AG04450 (cell line): ENCODE measurements at regions not wholly inside any gene's neighbourhood (a gene's known extent, or its start where the extent isn't known, plus 50 kb on each side); places are given as distances from the start of the nearest gene placed in this dataset.

Experiments used
- CTCF ChIA-PET: fragments of 300-600, 350-600 bp; formaldehyde crosslinking; extraction: SDS; loops from one replicate; lab custom pipeline; 2022; ENCODE audit warnings: antibody characterized with exemption, inconsistent platforms; lab: Charles Lee
- POLR2A ChIA-PET: fragments of 350-600 bp; formaldehyde crosslinking; extraction: SDS; loops from one replicate; lab custom pipeline; 2021; ENCODE audit warnings: antibody characterized with exemption, inconsistent platforms; lab: Yijun Ruan, JAX
- DNase-seq: peaks from one replicate; pipeline ENCODE4 v3.0.0-alpha.2; 2011; ENCODE audit warnings: low read depth, low spot score
- H3K27ac ChIP-seq: one replicate; pipeline ENCODE4 v1.5.1; 2012; ENCODE audit warnings: low read depth, low read length, control low read depth
- H3K27me3 ChIP-seq: one replicate; pipeline ENCODE4 v1.6.0; 2012; ENCODE audit warnings: low read length; ENCODE audit not compliant: control insufficient read depth, insufficient read depth
- H3K4me3 ChIP-seq: 2 replicates; pipeline ENCODE4 v1.5.1; 2011; ENCODE audit warnings: mild to moderate bottlenecking, low read depth, low read length, control low read depth
- H3K9me3 ChIP-seq: 2 replicates; pipeline ENCODE4 v1.5.1; 2012; ENCODE audit warnings: low read length; ENCODE audit not compliant: control insufficient read depth, insufficient read depth
- TF ChIP-seq, protein P1 (sequence below): IDR thresholded peaks from 2 replicates; pipeline ENCODE4 v1.5.1; 2011; ENCODE audit warnings: low read depth, low read length, control low read depth, inconsistent platforms

DNA sequence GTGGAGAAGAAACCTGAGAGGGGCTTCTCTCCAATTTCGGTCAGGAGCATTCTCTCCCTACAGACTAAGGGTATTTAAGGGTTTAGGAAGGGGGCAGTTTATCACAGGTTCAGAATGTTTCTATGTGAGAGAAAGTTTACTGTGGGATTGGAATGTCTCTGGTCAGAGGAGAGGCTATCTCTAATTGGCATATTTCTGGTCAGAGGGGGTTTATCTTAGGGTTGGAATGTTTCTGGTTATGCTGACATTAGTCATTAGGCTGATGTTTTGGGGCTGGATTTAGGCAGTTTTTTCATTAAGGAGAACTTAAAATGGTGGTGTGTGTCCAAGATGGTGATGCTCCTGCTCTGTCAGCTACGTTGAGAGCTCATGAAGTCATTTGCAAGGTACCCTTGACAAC lies 758.0 kb downstream of the TYW1 start:
- no peak for DNase-seq
- ChIA-PET POLR2A (no interaction called here), CTCF (no interaction called here)

DNA sequence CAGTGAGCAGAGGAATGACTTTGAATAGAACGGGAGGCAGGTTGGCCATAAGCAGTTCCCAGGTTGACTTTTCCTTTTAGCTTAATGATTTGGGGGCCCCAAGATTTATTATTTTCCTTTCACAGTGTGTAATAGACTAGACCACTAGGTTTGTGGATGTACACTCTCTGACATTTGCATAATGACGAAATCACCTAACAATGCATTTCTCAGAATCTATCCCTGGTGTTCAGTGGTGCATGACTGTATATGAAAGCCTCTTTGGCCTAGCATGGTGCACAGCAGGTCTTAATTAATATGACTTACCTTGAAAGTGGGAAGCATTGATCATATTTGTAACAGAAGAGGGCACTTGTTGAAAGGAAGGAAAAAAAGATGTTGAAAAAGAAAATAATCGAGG lies 761.9 kb downstream of the TYW1 start:
- Histone ChIP-seq H3K27ac (no peak overlapping the region), H3K4me3 (no peak overlapping the region), H3K27me3 (no peaks in the 10 kb centered on the region), H3K9me3 (peaks cover 21% of the 10 kb centered on the region)
- no peak for DNase-seq
- ChIA-PET POLR2A (no interaction called here), CTCF (no interaction called here)
- TF ChIP-seq, protein P1, sequence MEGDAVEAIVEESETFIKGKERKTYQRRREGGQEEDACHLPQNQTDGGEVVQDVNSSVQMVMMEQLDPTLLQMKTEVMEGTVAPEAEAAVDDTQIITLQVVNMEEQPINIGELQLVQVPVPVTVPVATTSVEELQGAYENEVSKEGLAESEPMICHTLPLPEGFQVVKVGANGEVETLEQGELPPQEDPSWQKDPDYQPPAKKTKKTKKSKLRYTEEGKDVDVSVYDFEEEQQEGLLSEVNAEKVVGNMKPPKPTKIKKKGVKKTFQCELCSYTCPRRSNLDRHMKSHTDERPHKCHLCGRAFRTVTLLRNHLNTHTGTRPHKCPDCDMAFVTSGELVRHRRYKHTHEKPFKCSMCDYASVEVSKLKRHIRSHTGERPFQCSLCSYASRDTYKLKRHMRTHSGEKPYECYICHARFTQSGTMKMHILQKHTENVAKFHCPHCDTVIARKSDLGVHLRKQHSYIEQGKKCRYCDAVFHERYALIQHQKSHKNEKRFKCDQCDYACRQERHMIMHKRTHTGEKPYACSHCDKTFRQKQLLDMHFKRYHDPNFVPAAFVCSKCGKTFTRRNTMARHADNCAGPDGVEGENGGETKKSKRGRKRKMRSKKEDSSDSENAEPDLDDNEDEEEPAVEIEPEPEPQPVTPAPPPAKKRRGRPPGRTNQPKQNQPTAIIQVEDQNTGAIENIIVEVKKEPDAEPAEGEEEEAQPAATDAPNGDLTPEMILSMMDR = no peak

More for the DNA sequence above, 758.0 kb downstream of the TYW1 start:
- Histone ChIP-seq H3K27me3 (no peaks in the 10 kb centered on the region), H3K4me3 (no peak overlapping the region), H3K27ac (no peak overlapping the region), H3K9me3 (peaks cover 43% of the 10 kb centered on the region)
- TF ChIP-seq, protein P1 = no peak

DNA sequence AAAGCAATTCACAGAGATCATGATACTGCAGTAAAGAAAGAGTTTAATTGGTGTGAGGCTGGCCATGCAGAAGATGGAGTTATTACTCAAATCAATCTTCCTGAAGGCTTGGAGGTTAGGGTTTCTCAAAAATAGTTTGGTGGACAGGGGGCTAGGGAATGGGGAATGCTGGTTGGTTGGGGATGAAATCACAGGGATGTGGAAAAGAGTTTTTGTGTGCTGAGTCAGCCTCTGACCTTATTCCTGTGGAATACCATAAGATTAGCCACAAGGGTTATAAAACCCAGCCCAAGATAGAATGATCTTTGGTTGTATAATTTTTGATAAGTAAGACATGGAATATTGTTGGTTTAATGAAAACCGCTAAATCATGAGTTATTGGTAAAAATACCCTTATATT lies 764.3 kb downstream of the TYW1 start:
- ChIA-PET POLR2A (no interaction called here), CTCF (no interaction called here)
- TF ChIP-seq, protein P1 = no peak
- Histone ChIP-seq H3K9me3 (peaks cover 13% of the 10 kb centered on the region), H3K27me3 (no peaks in the 10 kb centered on the region), H3K4me3 (no peak overlapping the region), H3K27ac (no peak overlapping the region)
- no peak for DNase-seq

DNA sequence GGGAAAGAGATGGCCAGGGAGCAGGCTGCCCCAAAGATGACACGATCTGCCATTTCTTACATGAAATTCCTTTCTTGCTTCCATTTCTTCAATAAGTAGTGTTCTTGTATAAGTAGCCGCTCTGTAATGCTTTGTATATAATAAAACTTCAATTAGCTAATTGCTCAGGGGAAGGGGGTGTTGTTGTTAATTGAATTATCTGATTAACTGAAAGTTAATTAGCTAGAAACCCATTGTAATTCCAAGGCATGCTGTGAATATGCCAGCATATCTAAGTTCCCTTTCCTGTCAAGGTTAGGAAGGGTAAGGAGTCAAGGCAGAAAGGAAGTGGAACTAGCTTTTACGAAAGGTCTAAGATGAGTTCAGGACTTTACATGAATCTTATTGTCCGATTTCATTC lies 765.9 kb downstream of the TYW1 start:
- no peak overlapping the region for H3K4me3 ChIP-seq
- H3K27me3 ChIP-seq = no peaks in the 10 kb centered on the region
- TF ChIP-seq, protein P1 = no peak
- peaks cover 8% of the 10 kb centered on the region for H3K9me3 ChIP-seq
- DNase-seq = no peak
- CTCF ChIA-PET = no interaction called here
- no peak overlapping the region for H3K27ac ChIP-seq
- POLR2A ChIA-PET = no interaction called here

DNA sequence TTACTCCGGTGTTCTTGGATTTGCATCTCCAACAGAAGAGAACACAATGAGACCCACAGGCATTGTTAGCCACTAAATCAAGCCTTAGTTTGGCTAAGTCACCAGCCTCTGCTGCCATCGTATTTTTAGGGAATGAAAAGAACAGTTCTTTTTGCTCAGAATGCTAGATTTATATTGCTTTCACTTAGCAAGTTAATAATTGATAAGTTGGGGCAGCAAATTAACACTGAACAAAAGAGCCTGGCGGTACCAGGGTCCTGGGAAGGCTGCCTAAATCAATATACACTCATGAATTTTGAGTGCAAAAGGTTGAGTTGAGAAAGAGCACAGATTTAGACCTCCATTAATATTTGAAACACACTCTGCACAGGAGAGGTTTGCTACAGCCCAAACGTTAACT lies 767.7 kb downstream of the TYW1 start:
- DNase-seq = no peak
- Histone ChIP-seq H3K4me3 (no peak overlapping the region), H3K9me3 (peaks cover 22% of the 10 kb centered on the region), H3K27me3 (no peaks in the 10 kb centered on the region), H3K27ac (no peak overlapping the region)
- CTCF ChIA-PET = no interaction called here
- POLR2A ChIA-PET = no interaction called here
- TF ChIP-seq, protein P1 = no peak
